Spleen (tissue), 7 donors: ENCODE measurements at regions not wholly inside any gene's neighbourhood (a gene's known extent, or its start where the extent isn't known, plus 50 kb on each side); places are given as distances from the start of the nearest gene placed in this dataset.
A peak's percentile ranks its signal among the peaks of the same experiment; 100 is the strongest.

ENCODE experiments used
- CTCF ChIP-seq, 11 experiments: fragments of 200-600 bp in 7 of 11; fragments of 450-650 bp in 4 of 11; sonication (generic) in 4 of 11; IDR thresholded peaks in 8 of 11; conservative IDR thresholded peaks in 3 of 11; 1 replicate in 7 of 11; 2 replicates in 4 of 11; pipeline versions ENCODE4 v1.4.0 to v1.8.0; 2016 to 2021; ENCODE audit warnings: antibody characterized with exemption in 11 of 11, inconsistent platforms in 4 of 11, mild to moderate bottlenecking in 1 of 11
- POLR2A ChIP-seq, 3 donors: fragments of 450-650 bp; IDR thresholded peaks; one replicate each; pipeline ENCODE4 v1.5.1; 2017; ENCODE audit warnings: antibody characterized with exemption in 3 of 3, mild to moderate bottlenecking in 1 of 3
- donor health status: DM: no; HTN: no; CAD: no; lungs with moderate emphysema.
- donor health status: DM: no; HTN: no; CAD: no.
- donor health status: DM: no; HTN: no; CAD: no.

GRCh38 chr15:23857028-23857641, 170.0 kb upstream of the NDN start:
- TF ChIP-seq CTCF (IDR thresholded peaks at IDR 0.05 in 8 of 11, conservative IDR thresholded peaks at IDR 0.05 in 3 of 11), result peak in 4 of 11 experiments; percentile 14 to 46 (median 32)
- no peak for TF ChIP-seq POLR2A (IDR thresholded peaks at IDR 0.05)
